Hepatocyte (in vitro differentiated cells): ENCODE measurements at regions not wholly inside any gene's neighbourhood (a gene's known extent, or its start where the extent isn't known, plus 50 kb on each side); places are given as distances from the start of the nearest gene placed in this dataset.

Experiments
- DNase-seq: peaks from one replicate; pipeline ENCODE4 v3.0.0-alpha.2; 2016; ENCODE audit warnings: low spot score
- H2AFZ ChIP-seq: fragments of 200-600 bp; sonication (generic); 2 replicates; pipeline ENCODE4 v1.6.0; 2016; ENCODE audit warnings: antibody characterized with exemption, mild to moderate bottlenecking
- H3K27ac ChIP-seq: fragments of 200-600 bp; sonication (generic); 2 replicates; pipeline ENCODE4 v1.5.1; 2016; ENCODE audit warnings: mild to moderate bottlenecking
- H3K27me3 ChIP-seq: fragments of 200-600 bp; sonication (generic); 2 replicates; pipeline ENCODE4 v1.6.1; 2016
- H3K36me3 ChIP-seq: fragments of 200-600 bp; sonication (generic); replicated peaks from 2 replicates; pipeline ENCODE4 v1.5.1; 2016; ENCODE audit warnings: low read depth; ENCODE audit not compliant: insufficient read depth
- H3K4me1 ChIP-seq: fragments of 200-600 bp; sonication (generic); 2 replicates; pipeline ENCODE4 v1.5.1; 2016; ENCODE audit warnings: mild to moderate bottlenecking, moderate library complexity; ENCODE audit not compliant: insufficient read depth
- H3K4me2 ChIP-seq: fragments of 200-600 bp; sonication (generic); 2 replicates; pipeline ENCODE4 v1.6.0; 2016
- H3K4me3 ChIP-seq: fragments of 200-600 bp; sonication (generic); 2 replicates; pipeline ENCODE4 v1.5.1; 2016; ENCODE audit warnings: mild to moderate bottlenecking
- H3K79me2 ChIP-seq: fragments of 200-600 bp; sonication (generic); 2 replicates; pipeline ENCODE4 v1.6.0; 2017; ENCODE audit warnings: mild to moderate bottlenecking
- H3K9me2 ChIP-seq: fragments of 200-600 bp; sonication (generic); replicated peaks from 2 replicates; pipeline ENCODE4 v1.6.0; 2017; ENCODE audit warnings: mild to moderate bottlenecking; ENCODE audit not compliant: insufficient read depth
- H3K9me3 ChIP-seq: fragments of 200-600 bp; sonication (generic); 2 replicates; pipeline ENCODE4 v1.5.1; 2016; ENCODE audit warnings: low read depth, mild to moderate bottlenecking
- H4K20me1 ChIP-seq: fragments of 200-600 bp; sonication (generic); 2 replicates; pipeline ENCODE4 v1.6.0; 2016; ENCODE audit warnings: mild to moderate bottlenecking; ENCODE audit not compliant: insufficient read depth, poor library complexity, severe bottlenecking
- CTCF ChIP-seq: fragments of 200-600 bp; sonication (generic); IDR thresholded peaks from 2 replicates; pipeline ENCODE4 v1.5.1; 2016; ENCODE audit warnings: antibody characterized with exemption, mild to moderate bottlenecking; ENCODE audit not compliant: poor library complexity
- EZH2 ChIP-seq: fragments of 200-600 bp; sonication (generic); IDR thresholded peaks from 2 replicates; pipeline ENCODE4 v1.6.1; 2016; ENCODE audit warnings: antibody characterized with exemption, mild to moderate bottlenecking, borderline replicate concordance
- EZH2phosphoT487 ChIP-seq: fragments of 200-600 bp; sonication (generic); IDR thresholded peaks from one replicate; pipeline ENCODE4 v1.6.1; 2018; ENCODE audit warnings: antibody characterized with exemption, mild to moderate bottlenecking, low read depth, moderate library complexity; ENCODE audit not compliant: unreplicated experiment, severe bottlenecking
- WGBS: methylation state at CpG from one replicate; pipeline ENCODE4 v1.1.6; 2016; ENCODE audit warnings: low lambda C conversion rate; ENCODE audit errors: missing lambda C conversion rate; 5-methylcytosine and 5-hydroxymethylcytosine counted together

- H2AFZ ChIP-seq = no peak overlapping the region
- H3K9me3 ChIP-seq = no peaks in the 10 kb centered on the region
- H3K9me2 ChIP-seq = no peaks in the 10 kb centered on the region
- TF ChIP-seq CTCF = no peak
- no peak for TF ChIP-seq EZH2phosphoT487
- TF ChIP-seq EZH2 = no peak
- H3K36me3 ChIP-seq = no peaks in the 10 kb centered on the region
- H3K4me3 ChIP-seq = no peak overlapping the region
- peaks cover 4% of the 10 kb centered on the region for H3K4me1 ChIP-seq
- H3K27ac ChIP-seq = no peak overlapping the region
- 81% methylated on average over 3 of the region's 3 CpGs for WGBS
- H3K79me2 ChIP-seq = no peaks in the 10 kb centered on the region
- H3K27me3 ChIP-seq = no peaks in the 10 kb centered on the region
- DNase-seq = no peak
- no peaks in the 10 kb centered on the region for H4K20me1 ChIP-seq
- H3K4me2 ChIP-seq = no peak overlapping the region
Observed at GRCh38 chr7:13633857-13634256, 355.6 kb downstream of the ETV1 start.

DNA sequence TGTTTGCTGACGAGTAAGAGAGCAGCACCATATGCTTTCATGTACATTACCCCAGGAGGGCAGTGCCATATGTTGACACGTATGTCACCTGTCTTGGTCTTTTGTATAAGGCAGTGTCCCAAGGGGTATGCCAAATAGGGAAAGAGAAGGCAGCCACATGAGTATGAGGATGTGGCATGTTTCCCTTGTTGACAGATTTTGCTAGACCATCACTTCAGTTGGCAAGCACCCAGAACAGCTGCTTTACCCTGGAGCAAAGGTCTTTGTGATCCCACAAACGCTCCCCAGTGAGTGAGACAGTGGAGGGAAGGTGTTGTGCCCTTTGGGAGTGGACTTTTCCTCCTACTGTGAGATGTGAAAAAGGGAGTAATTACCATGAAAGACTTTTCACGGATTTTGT, 350.1 kb downstream of the ETV1 start:
- Histone ChIP-seq H3K27ac (no peak overlapping the region), H3K36me3 (no peaks in the 10 kb centered on the region), H3K27me3 (no peaks in the 10 kb centered on the region), H4K20me1 (no peaks in the 10 kb centered on the region), H2AFZ (no peak overlapping the region), H3K4me3 (no peak overlapping the region), H3K4me1 (no peaks in the 10 kb centered on the region), H3K9me3 (no peaks in the 10 kb centered on the region), H3K9me2 (no peaks in the 10 kb centered on the region), H3K79me2 (no peaks in the 10 kb centered on the region), H3K4me2 (no peak overlapping the region)
- peak; percentile 4 for DNase-seq
- WGBS = 62% methylated on average over 4 of the region's 4 CpGs
- TF ChIP-seq EZH2 (no peak), EZH2phosphoT487 (no peak), CTCF (no peak)

DNA sequence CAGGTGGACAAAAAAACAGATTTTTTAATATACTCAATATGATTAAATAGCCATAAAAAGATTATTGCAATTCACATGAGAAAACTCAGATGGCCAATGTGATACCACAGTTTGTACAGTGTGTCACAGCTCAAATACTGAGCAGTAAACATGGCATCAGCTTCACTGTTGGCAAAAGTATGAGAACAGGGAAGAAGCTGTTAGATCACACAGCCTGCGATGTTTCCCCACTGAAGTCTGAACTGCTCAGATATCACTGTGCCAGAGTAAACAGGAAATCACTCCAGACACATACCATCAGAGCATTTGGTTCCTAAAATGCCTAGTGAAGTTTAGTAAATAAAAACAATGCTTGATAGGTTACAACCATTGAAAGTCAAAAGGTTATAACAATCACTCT, 347.8 kb downstream of the ETV1 start:
- H3K9me3 ChIP-seq = no peaks in the 10 kb centered on the region
- no peaks in the 10 kb centered on the region for H3K4me1 ChIP-seq
- no peaks in the 10 kb centered on the region for H4K20me1 ChIP-seq
- H2AFZ ChIP-seq = peak overlapping the region; percentile 2
- no peaks in the 10 kb centered on the region for H3K36me3 ChIP-seq
- WGBS = 23% methylated on average over 1 of the region's 1 CpG
- no peaks in the 10 kb centered on the region for H3K9me2 ChIP-seq
- H3K27ac ChIP-seq = no peak overlapping the region
- TF ChIP-seq EZH2phosphoT487 (no peak), CTCF (no peak)
- no peak overlapping the region for H3K4me3 ChIP-seq
- peak; percentile 5 for DNase-seq
- no peaks in the 10 kb centered on the region for H3K27me3 ChIP-seq
- H3K79me2 ChIP-seq = no peaks in the 10 kb centered on the region
- H3K4me2 ChIP-seq = no peak overlapping the region

DNA sequence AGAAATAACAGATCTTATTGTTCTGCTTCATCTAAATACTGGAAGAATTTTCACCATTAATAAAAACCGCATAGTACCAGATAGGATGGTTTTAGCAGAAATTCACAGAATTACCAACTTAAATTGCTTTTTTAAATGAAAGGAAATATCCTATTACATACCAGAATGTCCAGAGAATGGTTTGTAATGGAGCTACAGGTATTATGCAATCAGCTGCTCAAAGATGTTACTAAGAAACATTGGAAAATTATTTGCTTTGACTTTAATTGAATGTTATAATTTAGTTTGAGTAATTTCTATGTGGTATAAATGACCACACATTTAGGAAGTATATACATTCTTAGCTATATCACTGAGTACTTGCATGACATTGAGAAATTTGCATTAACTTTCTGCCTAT, 338.3 kb downstream of the ETV1 start:
- DNase-seq = no peak
- H3K4me2 ChIP-seq = peak overlapping the region; percentile 21
- H3K4me1 ChIP-seq = no peaks in the 10 kb centered on the region
- no peaks in the 10 kb centered on the region for H3K9me3 ChIP-seq
- TF ChIP-seq EZH2 = no peak
- TF ChIP-seq EZH2phosphoT487 = no peak
- no peak for TF ChIP-seq CTCF
- H3K79me2 ChIP-seq = no peaks in the 10 kb centered on the region
- H2AFZ ChIP-seq = no peak overlapping the region
- H3K36me3 ChIP-seq = no peaks in the 10 kb centered on the region
- no peaks in the 10 kb centered on the region for H4K20me1 ChIP-seq
- H3K27ac ChIP-seq = no peak overlapping the region
- H3K27me3 ChIP-seq = no peaks in the 10 kb centered on the region
- H3K9me2 ChIP-seq = no peaks in the 10 kb centered on the region
- 97% methylated on average over 1 of the region's 1 CpG for WGBS
- H3K4me3 ChIP-seq = no peak overlapping the region
